Suprapubic skin (tissue), 4 donors: ENCODE measurements at regions not wholly inside any gene's neighbourhood (a gene's known extent, or its start where the extent isn't known, plus 50 kb on each side); places are given as distances from the start of the nearest gene placed in this dataset.

ENCODE experiments used
- DNase-seq, 2 donors: peaks; one replicate each; pipeline ENCODE4 v3.0.0-alpha.2; 2019; ENCODE audit warnings: low spot score in 2 of 2
- H3K27ac ChIP-seq: fragments of 200-600 bp; sonication (generic); one replicate; pipeline ENCODE4 v1.5.1; 2019
- H3K27me3 ChIP-seq: fragments of 200-600 bp; sonication (generic); one replicate; pipeline ENCODE4 v1.5.1; 2019
- H3K36me3 ChIP-seq: fragments of 200-600 bp; sonication (generic); one replicate; pipeline ENCODE4 v1.5.1; 2019
- H3K4me1 ChIP-seq: fragments of 200-600 bp; sonication (generic); one replicate; pipeline ENCODE4 v1.5.1; 2019
- H3K4me3 ChIP-seq: fragments of 200-600 bp; sonication (generic); one replicate; pipeline ENCODE4 v1.5.1; 2019; ENCODE audit warnings: mild to moderate bottlenecking
- H3K9me3 ChIP-seq: fragments of 200-600 bp; sonication (generic); one replicate; pipeline ENCODE4 v1.5.1; 2019
- CTCF ChIP-seq, 2 donors: fragments of 200-600 bp in 1 of 2; fragments of 450-650 bp in 1 of 2; sonication (generic) in 1 of 2; IDR thresholded peaks; one replicate each; pipeline ENCODE4 v1.5.1; 2016 to 2019; ENCODE audit warnings: antibody characterized with exemption in 2 of 2, mild to moderate bottlenecking in 1 of 2, moderate library complexity in 1 of 2
- EP300 ChIP-seq: sonication (generic); formaldehyde crosslinking; IDR thresholded peaks from one replicate; pipeline ENCODE4 v1.6.1; 2017; ENCODE audit warnings: antibody characterized with exemption
- POLR2A ChIP-seq, 2 donors: fragments of 450-650 bp; IDR thresholded peaks; one replicate each; pipeline ENCODE4 v1.6.1; 2017; ENCODE audit warnings: antibody characterized with exemption in 2 of 2, mild to moderate bottlenecking in 2 of 2, moderate library complexity in 2 of 2
- POLR2AphosphoS5 ChIP-seq, 3 donors: sonication (generic); formaldehyde crosslinking; IDR thresholded peaks; one replicate each; pipeline ENCODE4 v1.6.1; 2017; ENCODE audit warnings: antibody characterized with exemption in 3 of 3
- WGBS: methylation state at CpG from one replicate; pipeline ENCODE4 v1.1.5; 2018; 5-methylcytosine and 5-hydroxymethylcytosine counted together

DNA sequence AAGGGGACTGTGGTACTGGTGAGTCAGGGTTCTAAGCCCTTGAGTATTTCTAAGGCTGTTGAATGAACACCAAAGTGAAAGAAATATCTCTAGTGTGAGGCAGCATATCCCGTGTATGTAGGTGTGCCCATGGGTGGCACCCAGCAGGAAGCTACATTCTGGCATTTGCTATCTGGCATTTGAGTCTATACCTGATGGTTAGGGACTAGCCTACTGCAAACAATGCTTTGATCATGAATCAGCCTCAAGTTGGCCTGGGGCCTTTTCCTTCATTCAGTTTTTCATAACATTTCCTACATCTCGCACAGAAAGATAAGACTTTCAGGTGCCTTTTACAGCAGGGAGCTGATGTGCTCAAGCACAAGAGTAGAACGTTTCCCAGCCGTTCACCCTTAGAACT is 85.7 kb upstream of the E2F7 start:
- no peak for DNase-seq
- Histone ChIP-seq H3K4me1 (no peaks in the 10 kb centered on the region), H3K27ac (no peak overlapping the region), H3K36me3 (no peaks in the 10 kb centered on the region), H3K4me3 (no peak overlapping the region), H3K27me3 (no peaks in the 10 kb centered on the region), H3K9me3 (no peaks in the 10 kb centered on the region)
- no peak for TF ChIP-seq POLR2A (IDR thresholded peaks at IDR 0.05)
- no peak for TF ChIP-seq POLR2AphosphoS5 (IDR thresholded peaks at IDR 0.05)
- no peak for TF ChIP-seq EP300
- no peak for TF ChIP-seq CTCF (IDR thresholded peaks at IDR 0.05)
- 53% methylated on average over 4 of the region's 4 CpGs for WGBS

- no peaks in the 10 kb centered on the region for H3K4me1 ChIP-seq
- no peaks in the 10 kb centered on the region for H3K36me3 ChIP-seq
- H3K9me3 ChIP-seq, result no peaks in the 10 kb centered on the region
- TF ChIP-seq POLR2A (IDR thresholded peaks at IDR 0.05), result no peak
- TF ChIP-seq CTCF (IDR thresholded peaks at IDR 0.05), result no peak
- TF ChIP-seq POLR2AphosphoS5 (IDR thresholded peaks at IDR 0.05), result no peak
- TF ChIP-seq EP300, result no peak
- H3K4me3 ChIP-seq, result no peak overlapping the region
- no peaks in the 10 kb centered on the region for H3K27me3 ChIP-seq
- no peak overlapping the region for H3K27ac ChIP-seq
- no peak for DNase-seq
- WGBS, result 24% methylated on average over 3 of the region's 3 CpGs
These were observed 68.2 kb upstream of the E2F7 start for GRCh38 chr12:77133566-77133965.

DNA sequence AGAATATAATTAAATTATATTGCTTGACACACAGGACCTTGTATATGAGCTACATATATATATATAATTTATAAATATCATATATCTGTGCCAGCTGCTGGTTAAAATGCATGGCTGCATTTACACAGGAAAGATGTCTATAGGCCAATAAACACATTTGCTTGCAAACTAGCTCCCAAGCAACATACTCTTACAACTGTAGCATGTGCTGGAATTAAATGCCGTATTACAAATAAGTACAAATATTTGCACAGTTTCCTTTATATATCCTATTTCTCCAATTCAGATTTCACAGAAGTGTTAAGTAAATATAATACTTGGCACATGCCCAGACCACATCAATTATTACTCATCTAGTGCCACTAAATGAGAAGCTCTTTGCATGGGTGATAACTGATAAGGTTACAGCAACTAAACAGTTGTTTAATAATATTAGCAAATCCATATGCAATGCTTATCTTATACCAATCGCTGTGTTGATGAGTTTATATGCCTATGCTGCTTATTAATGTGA is 66.7 kb upstream of the E2F7 start:
- no peaks in the 10 kb centered on the region for H3K4me1 ChIP-seq
- TF ChIP-seq POLR2A (IDR thresholded peaks at IDR 0.05), result no peak
- TF ChIP-seq EP300, result no peak
- no peak for TF ChIP-seq POLR2AphosphoS5 (IDR thresholded peaks at IDR 0.05)
- no peak for TF ChIP-seq CTCF (IDR thresholded peaks at IDR 0.05)
- H3K27ac ChIP-seq, result no peak overlapping the region
- DNase-seq, result no peak
- no peak overlapping the region for H3K4me3 ChIP-seq
- no peaks in the 10 kb centered on the region for H3K36me3 ChIP-seq
- H3K9me3 ChIP-seq, result no peaks in the 10 kb centered on the region
- H3K27me3 ChIP-seq, result no peaks in the 10 kb centered on the region
- WGBS, result 81% methylated on average over 2 of the region's 2 CpGs

DNA sequence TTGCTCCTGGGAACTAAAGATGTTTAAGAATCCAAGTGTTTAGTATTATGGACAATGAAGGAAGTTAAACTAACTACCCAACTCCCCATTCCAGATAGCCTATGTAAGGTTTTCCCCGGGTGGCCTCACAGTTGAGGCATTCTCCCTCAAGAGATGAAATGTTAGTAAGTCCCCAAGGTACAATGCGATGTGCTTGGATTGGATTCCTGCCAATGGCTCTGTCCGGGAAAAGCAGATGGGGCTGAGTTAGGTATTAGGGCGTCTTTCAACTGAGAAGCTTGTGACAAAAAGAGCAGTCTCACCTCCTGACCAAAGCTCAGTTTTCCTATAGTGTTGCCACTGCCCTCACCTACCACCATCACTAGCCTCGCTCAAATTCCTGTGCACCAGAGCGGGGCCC is 64.8 kb upstream of the E2F7 start:
- H3K36me3 ChIP-seq, result no peaks in the 10 kb centered on the region
- H3K27ac ChIP-seq, result no peak overlapping the region
- TF ChIP-seq CTCF (IDR thresholded peaks at IDR 0.05), result no peak
- no peak for TF ChIP-seq POLR2A (IDR thresholded peaks at IDR 0.05)
- no peak for TF ChIP-seq POLR2AphosphoS5 (IDR thresholded peaks at IDR 0.05)
- TF ChIP-seq EP300, result no peak
- WGBS, result 77% methylated on average over 6 of the region's 6 CpGs
- H3K27me3 ChIP-seq, result no peaks in the 10 kb centered on the region
- no peak for DNase-seq
- no peak overlapping the region for H3K4me3 ChIP-seq
- H3K4me1 ChIP-seq, result no peaks in the 10 kb centered on the region
- no peaks in the 10 kb centered on the region for H3K9me3 ChIP-seq

DNA sequence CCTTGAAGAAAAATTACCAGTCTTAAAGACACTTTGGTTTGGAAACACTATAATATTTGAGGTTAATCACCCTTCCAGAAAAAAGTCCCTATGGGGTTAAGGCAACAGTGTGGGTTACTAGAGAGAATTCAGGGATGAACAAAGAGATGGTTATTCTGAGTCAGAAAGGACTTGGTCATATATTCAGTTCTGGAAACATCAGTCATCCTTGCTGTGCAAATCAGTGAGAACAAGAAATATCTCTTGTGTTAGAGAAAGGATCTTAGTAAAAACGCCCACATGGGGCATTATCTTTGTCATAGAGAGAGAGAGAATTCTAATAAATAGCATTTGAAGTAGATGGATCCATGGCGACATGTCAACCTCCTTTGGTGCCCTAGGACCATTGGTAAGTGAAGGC is 59.4 kb upstream of the E2F7 start:
- Histone ChIP-seq H3K36me3 (no peaks in the 10 kb centered on the region), H3K4me1 (no peaks in the 10 kb centered on the region), H3K4me3 (no peak overlapping the region), H3K9me3 (no peaks in the 10 kb centered on the region), H3K27ac (no peak overlapping the region), H3K27me3 (no peaks in the 10 kb centered on the region)
- no peak for DNase-seq
- no peak for TF ChIP-seq POLR2A (IDR thresholded peaks at IDR 0.05)
- no peak for TF ChIP-seq POLR2AphosphoS5 (IDR thresholded peaks at IDR 0.05)
- no peak for TF ChIP-seq EP300
- TF ChIP-seq CTCF (IDR thresholded peaks at IDR 0.05), result no peak
- WGBS, result 77% methylated on average over 2 of the region's 2 CpGs
